ENCODE measurements at regions not wholly inside any gene's neighbourhood (a gene's known extent, or its start where the extent isn't known, plus 50 kb on each side); places are given as distances from the start of the nearest gene placed in this dataset.

GRCh38 chr12:88677464-88677863 lies 97.2 kb upstream of the KITLG start:
- TF ChIP-seq CTCF (conservative IDR thresholded peaks at IDR 0.05; ENCODE audit: low read length) (no peak), EZH2phosphoT487 (IDR thresholded peaks at IDR 0.05; ENCODE audit: borderline replicate concordance, low read depth, low read length) (no peak)
